ENCODE measurements at regions not wholly inside any gene's neighbourhood (a gene's known extent, or its start where the extent isn't known, plus 50 kb on each side); places are given as distances from the start of the nearest gene placed in this dataset.

DNA sequence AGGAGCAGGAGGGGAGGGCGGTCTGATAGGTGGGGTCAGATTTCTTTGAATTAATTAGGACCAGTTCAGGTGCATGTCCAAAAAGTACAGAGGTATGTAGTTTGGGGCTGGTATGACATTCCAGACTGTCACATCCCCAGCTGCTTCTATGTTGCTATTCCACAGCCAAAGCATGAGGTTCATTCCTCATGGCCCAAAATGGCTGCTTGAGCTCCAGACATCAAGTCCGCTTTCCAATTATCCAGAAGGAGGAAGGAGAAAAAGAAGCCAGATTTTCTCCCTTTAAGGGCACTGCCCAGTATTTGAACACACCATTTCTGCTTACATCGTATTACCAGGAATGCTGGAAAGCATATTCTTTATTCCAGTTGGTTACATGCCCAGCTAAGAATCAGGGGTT lies 58.0 kb upstream of the CD82 start:
- H3K27ac ChIP-seq: no peak overlapping the region
- H3K36me3 ChIP-seq: no peaks in the 10 kb centered on the region
- TF ChIP-seq POLR2A (IDR thresholded peaks at IDR 0.05): no peak
- no peak for TF ChIP-seq POLR2AphosphoS5 (IDR thresholded peaks at IDR 0.05)
- TF ChIP-seq, protein P1, sequence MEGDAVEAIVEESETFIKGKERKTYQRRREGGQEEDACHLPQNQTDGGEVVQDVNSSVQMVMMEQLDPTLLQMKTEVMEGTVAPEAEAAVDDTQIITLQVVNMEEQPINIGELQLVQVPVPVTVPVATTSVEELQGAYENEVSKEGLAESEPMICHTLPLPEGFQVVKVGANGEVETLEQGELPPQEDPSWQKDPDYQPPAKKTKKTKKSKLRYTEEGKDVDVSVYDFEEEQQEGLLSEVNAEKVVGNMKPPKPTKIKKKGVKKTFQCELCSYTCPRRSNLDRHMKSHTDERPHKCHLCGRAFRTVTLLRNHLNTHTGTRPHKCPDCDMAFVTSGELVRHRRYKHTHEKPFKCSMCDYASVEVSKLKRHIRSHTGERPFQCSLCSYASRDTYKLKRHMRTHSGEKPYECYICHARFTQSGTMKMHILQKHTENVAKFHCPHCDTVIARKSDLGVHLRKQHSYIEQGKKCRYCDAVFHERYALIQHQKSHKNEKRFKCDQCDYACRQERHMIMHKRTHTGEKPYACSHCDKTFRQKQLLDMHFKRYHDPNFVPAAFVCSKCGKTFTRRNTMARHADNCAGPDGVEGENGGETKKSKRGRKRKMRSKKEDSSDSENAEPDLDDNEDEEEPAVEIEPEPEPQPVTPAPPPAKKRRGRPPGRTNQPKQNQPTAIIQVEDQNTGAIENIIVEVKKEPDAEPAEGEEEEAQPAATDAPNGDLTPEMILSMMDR (IDR thresholded peaks at IDR 0.05): no peak
- H3K4me3 ChIP-seq: no peak overlapping the region
- no peaks in the 10 kb centered on the region for H3K27me3 ChIP-seq
- H3K4me1 ChIP-seq: no peaks in the 10 kb centered on the region
- DNase-seq (ENCODE audit: low spot score in 2 of 2): no peak
- peaks cover 8 to 10% of the 10 kb centered on the region in 2 donors for H3K9me3 ChIP-seq
- intact Hi-C loops (cut with DNase I; ENCODE audit: low total_unique reads): no loop called here

DNA sequence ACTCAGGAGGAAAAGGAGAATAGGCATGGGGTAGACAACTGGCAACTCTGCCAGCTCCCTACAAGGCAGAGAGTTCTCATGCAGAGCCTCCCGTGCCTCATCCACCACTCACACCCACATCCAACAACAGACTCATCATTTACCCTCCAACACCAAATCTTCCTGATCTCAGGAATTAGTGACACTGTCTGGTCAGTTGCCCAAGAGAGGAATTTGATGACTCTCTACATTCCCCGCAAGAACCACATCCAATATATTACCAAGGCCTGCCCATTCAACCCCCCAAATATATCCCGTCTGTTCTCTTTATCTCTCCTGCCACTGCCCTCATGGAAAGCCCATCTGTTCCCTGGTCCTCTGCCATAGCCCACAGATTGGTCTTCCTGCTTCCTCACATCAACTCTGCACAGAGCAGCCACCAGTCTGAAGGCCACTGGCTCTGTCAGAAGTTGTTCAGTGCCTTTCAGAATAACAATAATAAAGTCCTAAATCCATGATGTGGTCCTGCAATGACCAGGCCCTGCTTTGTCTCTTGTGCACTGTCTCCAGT lies 57.5 kb upstream of the CD82 start:
- Histone ChIP-seq H3K9me3 (peaks cover 8 to 10% of the 10 kb centered on the region in 2 donors), H3K36me3 (no peaks in the 10 kb centered on the region), H3K4me1 (no peaks in the 10 kb centered on the region), H3K27ac (no peak overlapping the region), H3K27me3 (no peaks in the 10 kb centered on the region), H3K4me3 (no peak overlapping the region)
- intact Hi-C loops (cut with DNase I; ENCODE audit: low total_unique reads): no loop called here
- TF ChIP-seq POLR2AphosphoS5 (IDR thresholded peaks at IDR 0.05) (no peak), POLR2A (IDR thresholded peaks at IDR 0.05) (no peak)
- TF ChIP-seq, protein P1 (IDR thresholded peaks at IDR 0.05): no peak
- DNase-seq (ENCODE audit: low spot score in 2 of 2): no peak

DNA sequence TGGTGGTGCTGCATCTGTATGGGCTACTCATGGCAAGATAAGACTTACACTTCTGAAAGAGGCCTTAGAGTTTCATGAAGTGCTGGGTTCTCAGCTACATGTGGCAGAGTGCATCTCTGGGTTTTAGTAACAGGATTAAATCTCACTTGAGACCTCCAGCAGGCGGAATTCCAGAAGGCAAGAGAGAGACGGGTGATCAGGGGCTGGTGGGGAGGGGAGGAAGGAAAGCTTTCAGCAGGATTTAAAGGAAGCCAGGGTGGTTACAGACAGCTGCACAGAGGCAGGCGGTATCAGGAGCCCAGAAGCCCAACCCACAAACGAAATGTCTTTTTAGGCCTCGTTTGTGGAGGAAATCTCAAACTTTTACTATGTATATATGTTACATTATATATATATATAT lies 56.2 kb upstream of the CD82 start:
- no peak for DNase-seq (ENCODE audit: low spot score in 2 of 2)
- Histone ChIP-seq H3K36me3 (no peaks in the 10 kb centered on the region), H3K4me1 (no peaks in the 10 kb centered on the region), H3K27ac (no peak overlapping the region), H3K4me3 (no peak overlapping the region), H3K9me3 (peaks cover 8 to 10% of the 10 kb centered on the region in 2 donors), H3K27me3 (no peaks in the 10 kb centered on the region)
- no peak for TF ChIP-seq POLR2A (IDR thresholded peaks at IDR 0.05)
- intact Hi-C loops (cut with DNase I; ENCODE audit: low total_unique reads): no loop called here

DNA sequence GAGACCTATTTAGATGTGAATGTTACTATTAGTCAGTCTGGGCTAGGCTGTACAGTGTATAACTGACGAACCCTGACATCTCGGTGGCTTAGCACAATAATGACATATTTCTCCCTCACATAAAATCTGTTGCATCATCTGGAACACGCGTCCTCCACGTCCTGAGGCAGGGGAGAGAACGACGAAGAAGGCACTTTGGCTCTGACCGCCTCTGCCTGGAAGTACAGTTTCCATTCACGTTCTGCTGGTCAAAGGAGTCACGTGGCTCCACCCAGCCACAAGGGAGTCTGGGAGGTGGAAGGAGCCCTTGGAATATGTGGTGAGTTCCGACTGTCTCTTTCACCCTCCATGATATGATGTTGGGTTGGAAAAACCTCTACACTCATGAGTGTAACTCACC lies 55.1 kb upstream of the CD82 start:
- Histone ChIP-seq H3K4me1 (no peaks in the 10 kb centered on the region), H3K27ac (no peak overlapping the region), H3K9me3 (peaks cover 8 to 10% of the 10 kb centered on the region in 2 donors), H3K27me3 (no peaks in the 10 kb centered on the region), H3K36me3 (no peaks in the 10 kb centered on the region), H3K4me3 (no peak overlapping the region)
- DNase-seq (ENCODE audit: low spot score in 2 of 2): no peak
- TF ChIP-seq POLR2AphosphoS5 (IDR thresholded peaks at IDR 0.05): no peak
- TF ChIP-seq POLR2A (IDR thresholded peaks at IDR 0.05): no peak
- TF ChIP-seq, protein P1 (IDR thresholded peaks at IDR 0.05): no peak
- intact Hi-C loops (cut with DNase I; ENCODE audit: low total_unique reads): no loop called here

DNA sequence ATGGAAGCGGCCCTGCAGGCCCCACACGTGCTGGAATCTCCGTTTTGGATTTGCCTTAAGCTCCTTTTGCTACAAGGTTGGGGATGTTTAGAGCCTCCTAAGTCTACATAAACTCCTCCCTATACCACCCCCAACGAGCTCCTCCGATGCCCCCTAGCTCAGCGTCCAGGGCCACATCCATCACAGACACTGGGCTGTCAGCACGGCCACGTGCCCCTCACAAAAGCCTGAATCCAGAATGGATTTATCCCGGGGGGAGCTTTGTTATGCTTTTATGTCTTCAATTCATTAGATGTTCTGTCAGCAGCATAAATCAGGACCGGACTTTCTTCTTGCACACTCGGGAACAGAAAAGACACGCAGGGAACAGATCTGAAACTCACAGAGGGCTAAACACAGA lies 52.6 kb upstream of the CD82 start:
- H3K27ac ChIP-seq: no peak overlapping the region
- no peak overlapping the region for H3K4me3 ChIP-seq
- H3K9me3 ChIP-seq: no peaks in the 10 kb centered on the region
- TF ChIP-seq, protein P1 (IDR thresholded peaks at IDR 0.05): no peak
- TF ChIP-seq POLR2A (IDR thresholded peaks at IDR 0.05) (no peak), POLR2AphosphoS5 (IDR thresholded peaks at IDR 0.05) (no peak)
- no peak for DNase-seq (ENCODE audit: low spot score in 2 of 2)
- no peaks in the 10 kb centered on the region for H3K27me3 ChIP-seq
- intact Hi-C loops (cut with DNase I; ENCODE audit: low total_unique reads): no loop called here
- H3K4me1 ChIP-seq: no peaks in the 10 kb centered on the region
- no peaks in the 10 kb centered on the region for H3K36me3 ChIP-seq

DNA sequence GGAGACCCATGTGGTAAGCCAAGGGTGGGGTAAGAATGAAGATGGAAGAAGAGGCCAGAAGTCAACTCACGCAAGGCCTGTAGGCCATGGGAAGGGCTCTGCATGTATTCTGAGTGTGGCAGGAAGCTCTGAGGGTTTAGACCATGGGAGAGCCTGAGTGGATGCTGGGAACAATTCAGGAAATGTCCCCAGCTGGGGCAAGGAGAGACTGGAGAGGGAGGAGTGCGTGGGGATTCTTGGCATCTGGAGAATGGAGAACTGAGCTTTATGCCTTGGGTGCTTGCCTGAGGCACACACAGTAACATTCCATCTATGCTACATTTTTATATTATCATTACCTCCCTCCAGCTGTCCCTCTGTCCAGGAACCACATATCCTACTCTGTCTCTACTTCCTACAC lies 50.4 kb upstream of the CD82 start:
- H3K27ac ChIP-seq: no peak overlapping the region
- no peak for DNase-seq (ENCODE audit: low spot score in 2 of 2)
- no peak for TF ChIP-seq POLR2A (IDR thresholded peaks at IDR 0.05)
- TF ChIP-seq, protein P1 (IDR thresholded peaks at IDR 0.05): no peak
- no peak for TF ChIP-seq POLR2AphosphoS5 (IDR thresholded peaks at IDR 0.05)
- intact Hi-C loops (cut with DNase I; ENCODE audit: low total_unique reads): no loop called here
- no peak overlapping the region for H3K4me3 ChIP-seq
- H3K36me3 ChIP-seq: no peaks in the 10 kb centered on the region
- H3K27me3 ChIP-seq: no peaks in the 10 kb centered on the region
- no peaks in the 10 kb centered on the region for H3K4me1 ChIP-seq
- no peaks in the 10 kb centered on the region for H3K9me3 ChIP-seq
